ENCODE measurements at regions not wholly inside any gene's neighbourhood (a gene's known extent, or its start where the extent isn't known, plus 50 kb on each side); places are given as distances from the start of the nearest gene placed in this dataset.

DNA sequence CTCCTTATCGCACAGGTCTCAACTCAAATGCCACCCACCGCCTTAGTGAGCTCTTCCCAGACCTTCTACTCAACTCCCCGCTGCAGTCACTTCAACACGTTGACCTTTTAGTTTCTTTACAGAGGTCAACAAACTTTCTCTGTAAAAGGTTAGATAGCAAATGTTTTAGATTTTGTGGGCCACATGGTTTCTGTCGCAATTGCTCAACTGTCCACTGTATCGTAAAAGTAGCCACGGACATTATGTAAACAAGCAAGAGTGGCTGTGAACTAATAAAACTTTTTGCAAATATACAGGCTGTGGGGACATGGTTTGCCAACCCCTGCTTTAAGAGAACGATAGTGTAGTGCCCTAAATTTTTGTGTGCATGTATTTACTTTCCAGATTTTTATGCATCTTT, 247.6 kb upstream of the TSHZ2 start:
- peaks cover 0 to 3% (median 0%) of the 10 kb centered on the region in 4 donors for H3K9me3 ChIP-seq
- no peaks in the 10 kb centered on the region for H3K36me3 ChIP-seq
- WGBS, 2 donors, result 74 to 75% methylated on average over 8 of the region's 8 CpGs
- H3K27ac ChIP-seq, result no peak overlapping the region
- no peak for TF ChIP-seq POLR2A (IDR thresholded peaks at IDR 0.05)
- TF ChIP-seq CTCF (IDR thresholded peaks at IDR 0.05), result no peak
- no peak for TF ChIP-seq EP300 (IDR thresholded peaks at IDR 0.05)
- no peaks in the 10 kb centered on the region for H3K4me1 ChIP-seq
- no peak overlapping the region for H3K4me3 ChIP-seq
- no peak for DNase-seq (ENCODE audit: low spot score in 2 of 2)
- no peaks in the 10 kb centered on the region for H3K27me3 ChIP-seq

DNA sequence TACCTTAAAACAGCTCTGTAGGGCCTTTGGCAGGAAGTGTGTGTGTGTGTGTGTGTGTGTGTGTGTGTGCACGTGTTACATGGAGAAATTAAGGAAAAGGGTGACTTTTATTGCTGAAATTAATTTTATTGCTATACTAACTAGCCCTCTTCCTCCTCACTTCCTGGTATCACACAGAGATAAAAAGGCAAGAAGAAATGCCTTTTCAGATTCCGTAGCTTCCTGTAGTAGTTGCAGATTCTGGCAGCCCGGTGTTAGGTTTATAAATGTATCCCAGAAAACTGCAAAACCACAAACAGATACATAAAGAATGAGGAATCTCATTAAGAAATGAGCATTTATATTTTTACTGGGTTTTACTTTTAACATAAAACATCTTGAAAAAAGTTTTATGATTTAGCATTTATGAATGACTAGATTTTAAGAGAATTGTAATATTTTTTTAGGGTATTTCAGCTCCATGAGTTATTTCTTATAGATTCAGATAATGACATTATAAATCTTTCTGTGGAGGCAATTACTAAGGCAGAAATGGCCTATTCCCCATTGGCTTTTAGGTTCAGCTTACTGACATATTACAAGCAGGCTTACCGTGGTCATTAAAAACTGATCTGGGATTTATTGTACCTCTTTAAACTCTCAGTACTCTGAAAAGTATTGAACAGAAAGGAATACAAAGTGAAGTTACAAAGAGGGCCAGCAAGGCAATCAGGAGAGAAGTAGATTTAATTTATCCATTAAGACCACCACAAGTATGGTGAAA, 249.1 kb upstream of the TSHZ2 start:
- Histone ChIP-seq H3K4me1 (no peaks in the 10 kb centered on the region), H3K9me3 (no peaks in the 10 kb centered on the region), H3K36me3 (no peaks in the 10 kb centered on the region), H3K27ac (no peak overlapping the region), H3K4me3 (no peak overlapping the region), H3K27me3 (no peaks in the 10 kb centered on the region)
- WGBS, 2 donors, result 40 to 44% methylated on average over 4 of the region's 4 CpGs
- no peak for DNase-seq (ENCODE audit: low spot score in 2 of 2)
- no peak for TF ChIP-seq CTCF (IDR thresholded peaks at IDR 0.05)

DNA sequence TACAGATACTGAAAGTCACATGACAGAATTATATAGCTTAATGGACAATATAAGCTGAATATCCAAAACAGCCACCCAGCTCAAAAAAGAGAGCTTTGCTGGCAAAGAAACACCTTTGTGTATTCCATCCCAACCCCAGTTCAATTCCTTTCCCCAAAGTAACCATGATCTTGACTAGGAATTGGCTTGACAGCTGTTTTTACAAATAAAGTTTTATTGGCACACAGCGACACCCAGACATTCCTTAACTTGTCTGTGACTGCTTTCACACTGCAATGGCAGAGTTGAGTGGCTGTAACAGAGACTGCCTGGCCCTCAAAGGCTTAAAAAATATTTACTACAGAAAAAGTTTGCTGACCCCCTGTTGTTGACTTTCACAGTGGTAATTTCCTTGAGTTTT, 264.0 kb upstream of the TSHZ2 start:
- Histone ChIP-seq H3K27me3 (no peaks in the 10 kb centered on the region), H3K4me3 (no peak overlapping the region), H3K9me3 (no peaks in the 10 kb centered on the region), H3K27ac (no peak overlapping the region), H3K36me3 (no peaks in the 10 kb centered on the region), H3K4me1 (no peaks in the 10 kb centered on the region)
- DNase-seq (ENCODE audit: low spot score in 2 of 2), result no peak
- WGBS, 2 donors, result 78 to 96% methylated on average over 1 of the region's 1 CpG
- no peak for TF ChIP-seq EP300 (IDR thresholded peaks at IDR 0.05)
- no peak for TF ChIP-seq CTCF (IDR thresholded peaks at IDR 0.05)
- no peak for TF ChIP-seq POLR2A (IDR thresholded peaks at IDR 0.05)

- Histone ChIP-seq H3K36me3 (no peaks in the 10 kb centered on the region), H3K9me3 (no peaks in the 10 kb centered on the region), H3K27me3 (no peaks in the 10 kb centered on the region), H3K4me3 (no peak overlapping the region), H3K4me1 (no peaks in the 10 kb centered on the region), H3K27ac (no peak overlapping the region)
- TF ChIP-seq POLR2A (IDR thresholded peaks at IDR 0.05) (no peak), EP300 (IDR thresholded peaks at IDR 0.05) (no peak), CTCF (IDR thresholded peaks at IDR 0.05) (no peak)
- no peak for DNase-seq (ENCODE audit: low spot score in 2 of 2)
- 84 to 88% methylated on average over 1 of the region's 1 CpG for WGBS, 2 donors
These were observed 267.6 kb upstream of the TSHZ2 start for GRCh38 chr20:52704553-52704952.

- 60 to 61% methylated on average over 2 of the region's 2 CpGs for WGBS, 2 donors
- DNase-seq (ENCODE audit: low spot score in 2 of 2), result no peak
- no peaks in the 10 kb centered on the region for H3K9me3 ChIP-seq
- no peaks in the 10 kb centered on the region for H3K4me1 ChIP-seq
- no peak for TF ChIP-seq EP300 (IDR thresholded peaks at IDR 0.05)
- TF ChIP-seq CTCF (IDR thresholded peaks at IDR 0.05), result no peak
- no peak for TF ChIP-seq POLR2A (IDR thresholded peaks at IDR 0.05)
- no peak overlapping the region for H3K27ac ChIP-seq
- H3K27me3 ChIP-seq, result no peaks in the 10 kb centered on the region
- H3K36me3 ChIP-seq, result no peaks in the 10 kb centered on the region
- H3K4me3 ChIP-seq, result no peak overlapping the region
These were observed 283.8 kb upstream of the TSHZ2 start for GRCh38 chr20:52688345-52688744.

Data from tibial nerve (tissue), 4 donors.